ENCODE measurements at regions not wholly inside any gene's neighbourhood (a gene's known extent, or its start where the extent isn't known, plus 50 kb on each side); places are given as distances from the start of the nearest gene placed in this dataset.

- TF ChIP-seq ATF2 (IDR thresholded peaks at IDR 0.05; ENCODE audit: low read length) (no peak), SMC3 (IDR thresholded peaks at IDR 0.05; ENCODE audit: borderline replicate concordance, low read length) (no peak), CBX3 (IDR thresholded peaks at IDR 0.05; ENCODE audit: borderline replicate concordance, low read depth) (no peak), ZNF24 (IDR thresholded peaks at IDR 0.05) (no peak), ZNF622 (IDR thresholded peaks at IDR 0.05) (no peak), ATF3 (IDR thresholded peaks at IDR 0.05; ENCODE audit: borderline replicate concordance, extremely low read depth, low read depth, low read length) (no peak), IRF5 (IDR thresholded peaks at IDR 0.05; ENCODE audit: borderline replicate concordance) (no peak)
- TF ChIP-seq, protein P1, sequence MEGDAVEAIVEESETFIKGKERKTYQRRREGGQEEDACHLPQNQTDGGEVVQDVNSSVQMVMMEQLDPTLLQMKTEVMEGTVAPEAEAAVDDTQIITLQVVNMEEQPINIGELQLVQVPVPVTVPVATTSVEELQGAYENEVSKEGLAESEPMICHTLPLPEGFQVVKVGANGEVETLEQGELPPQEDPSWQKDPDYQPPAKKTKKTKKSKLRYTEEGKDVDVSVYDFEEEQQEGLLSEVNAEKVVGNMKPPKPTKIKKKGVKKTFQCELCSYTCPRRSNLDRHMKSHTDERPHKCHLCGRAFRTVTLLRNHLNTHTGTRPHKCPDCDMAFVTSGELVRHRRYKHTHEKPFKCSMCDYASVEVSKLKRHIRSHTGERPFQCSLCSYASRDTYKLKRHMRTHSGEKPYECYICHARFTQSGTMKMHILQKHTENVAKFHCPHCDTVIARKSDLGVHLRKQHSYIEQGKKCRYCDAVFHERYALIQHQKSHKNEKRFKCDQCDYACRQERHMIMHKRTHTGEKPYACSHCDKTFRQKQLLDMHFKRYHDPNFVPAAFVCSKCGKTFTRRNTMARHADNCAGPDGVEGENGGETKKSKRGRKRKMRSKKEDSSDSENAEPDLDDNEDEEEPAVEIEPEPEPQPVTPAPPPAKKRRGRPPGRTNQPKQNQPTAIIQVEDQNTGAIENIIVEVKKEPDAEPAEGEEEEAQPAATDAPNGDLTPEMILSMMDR (IDR thresholded peaks at IDR 0.05 in 2 of 3, conservative IDR thresholded peaks at IDR 0.05 in 1 of 3; ENCODE audit: control insufficient read depth in 2 of 3, extremely low read depth in 1 of 3, insufficient read depth in 1 of 3, low read depth in 3 of 3, low read length in 3 of 3), result no peak
Measured at GRCh38 chr13:85675151-85675907, 123.9 kb downstream of the SLITRK6 start (continued).
